ENCODE measurements at regions not wholly inside any gene's neighbourhood (a gene's known extent, or its start where the extent isn't known, plus 50 kb on each side); places are given as distances from the start of the nearest gene placed in this dataset.

- TF ChIP-seq CTCF (IDR thresholded peaks at IDR 0.05) = no peak
- TF ChIP-seq POLR2A (IDR thresholded peaks at IDR 0.05) = no peak
Measured at GRCh38 chr9:88641456-88642240, 106.7 kb downstream of the NXNL2 start.
